GM12878 (cell line): ENCODE measurements at regions not wholly inside any gene's neighbourhood (a gene's known extent, or its start where the extent isn't known, plus 50 kb on each side); places are given as distances from the start of the nearest gene placed in this dataset.

Source experiments
- EED ChIP-seq: sonication (generic); IDR thresholded peaks from 2 replicates; pipeline ENCODE4 v1.6.1; 2016; ENCODE audit warnings: antibody characterized with exemption, low read depth
- IKZF1 ChIP-seq: fragments of 450-650 bp; conservative IDR thresholded peaks from 2 replicates; pipeline ENCODE4 v1.6.1; 2017; ENCODE audit warnings: antibody characterized with exemption, mild to moderate bottlenecking
- MEF2B ChIP-seq: fragments of 450-650 bp; IDR thresholded peaks from 2 replicates; pipeline ENCODE4 v1.6.1; 2018; ENCODE audit warnings: mild to moderate bottlenecking, moderate library complexity; ENCODE audit not compliant: partially characterized antibody, poor library complexity, severe bottlenecking
- MLLT1 ChIP-seq: fragments of 450-650 bp; IDR thresholded peaks from 2 replicates; pipeline ENCODE4 v1.6.1; 2016; ENCODE audit warnings: mild to moderate bottlenecking
- NR2C1 ChIP-seq: fragments of 450-650 bp; IDR thresholded peaks from 2 replicates; pipeline ENCODE4 v1.6.1; 2017; ENCODE audit warnings: antibody characterized with exemption, mild to moderate bottlenecking, moderate library complexity
- NRF1 ChIP-seq: conservative IDR thresholded peaks from 2 replicates; pipeline ENCODE4 v1.6.1; 2011; ENCODE audit warnings: mild to moderate bottlenecking, low read depth, low read length, improper control_type of control experiment
- SIX5 ChIP-seq: IDR thresholded peaks from 2 replicates; pipeline ENCODE4 v1.6.1; 2011; ENCODE audit warnings: mild to moderate bottlenecking, low read depth, low read length, moderate library complexity; ENCODE audit not compliant: severe bottlenecking
- SMAD5 ChIP-seq: IDR thresholded peaks from 2 replicates; pipeline ENCODE4 v1.6.1; 2016; ENCODE audit warnings: antibody characterized with exemption, low read depth
- TBL1XR1 ChIP-seq: IDR thresholded peaks from 2 replicates; pipeline ENCODE4 v1.6.1; 2012; ENCODE audit warnings: low read depth, low read length, improper control_type of control experiment
- TCF7 ChIP-seq: IDR thresholded peaks from 2 replicates; pipeline ENCODE4 v1.6.1; 2014; ENCODE audit warnings: antibody characterized with exemption, borderline replicate concordance
- ZBTB40 ChIP-seq: fragments of 450-650 bp; IDR thresholded peaks from 2 replicates; pipeline ENCODE4 v1.6.1; 2016; ENCODE audit warnings: mild to moderate bottlenecking, moderate library complexity, borderline replicate concordance
- ZNF384 ChIP-seq: IDR thresholded peaks from 2 replicates; pipeline ENCODE4 v1.6.1; 2012; ENCODE audit warnings: low read depth, mild to moderate bottlenecking, low read length, improper control_type of control experiment, borderline replicate concordance
- TF ChIP-seq, protein P1 (sequence below): fragments of 450-650 bp; IDR thresholded peaks from 2 replicates; pipeline ENCODE4 v1.6.1; 2017; ENCODE audit warnings: mild to moderate bottlenecking, moderate library complexity
- TF ChIP-seq, protein P2 (sequence below): fragments of 450-650 bp; IDR thresholded peaks from 2 replicates; pipeline ENCODE4 v1.6.1; 2017; ENCODE audit warnings: antibody characterized with exemption, mild to moderate bottlenecking, moderate library complexity
- TF ChIP-seq, protein P3 (sequence below): fragments of 450-650 bp; conservative IDR thresholded peaks from 2 replicates; pipeline ENCODE4 v1.6.1; 2017; ENCODE audit warnings: mild to moderate bottlenecking, moderate library complexity

DNA sequence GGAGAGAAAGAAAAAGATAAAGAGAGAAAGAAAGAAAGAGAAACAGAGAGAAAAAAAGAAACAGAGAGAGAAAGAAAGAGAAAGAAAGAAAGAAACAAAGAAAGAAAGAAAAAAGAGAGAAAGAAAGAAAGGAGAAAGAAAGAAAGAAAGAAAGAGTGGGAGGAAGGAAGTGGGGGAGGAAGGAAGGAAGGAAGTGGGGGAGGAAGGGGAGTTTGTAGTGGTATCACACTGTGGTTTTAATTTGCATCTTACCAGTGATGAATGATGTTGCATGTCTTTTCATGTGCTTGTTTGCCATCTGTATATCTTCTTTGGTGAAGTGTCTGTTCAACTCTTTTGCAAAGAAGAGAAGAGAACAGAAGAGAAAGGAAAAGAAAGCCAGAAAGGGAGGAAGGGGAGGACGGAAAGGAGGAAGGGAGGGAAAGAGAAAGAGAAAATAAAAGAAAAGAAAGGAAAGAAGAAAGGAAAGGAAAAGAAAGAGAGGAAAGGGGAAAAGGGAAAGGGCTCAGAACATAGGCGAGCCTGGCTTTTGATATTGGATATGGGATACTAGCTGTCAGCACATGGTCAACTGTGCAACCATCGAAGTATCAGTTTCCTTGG is 79.2 kb upstream of the FRMD4A start (continued):
- TF ChIP-seq ZBTB40, result no peak
- TF ChIP-seq, protein P1, sequence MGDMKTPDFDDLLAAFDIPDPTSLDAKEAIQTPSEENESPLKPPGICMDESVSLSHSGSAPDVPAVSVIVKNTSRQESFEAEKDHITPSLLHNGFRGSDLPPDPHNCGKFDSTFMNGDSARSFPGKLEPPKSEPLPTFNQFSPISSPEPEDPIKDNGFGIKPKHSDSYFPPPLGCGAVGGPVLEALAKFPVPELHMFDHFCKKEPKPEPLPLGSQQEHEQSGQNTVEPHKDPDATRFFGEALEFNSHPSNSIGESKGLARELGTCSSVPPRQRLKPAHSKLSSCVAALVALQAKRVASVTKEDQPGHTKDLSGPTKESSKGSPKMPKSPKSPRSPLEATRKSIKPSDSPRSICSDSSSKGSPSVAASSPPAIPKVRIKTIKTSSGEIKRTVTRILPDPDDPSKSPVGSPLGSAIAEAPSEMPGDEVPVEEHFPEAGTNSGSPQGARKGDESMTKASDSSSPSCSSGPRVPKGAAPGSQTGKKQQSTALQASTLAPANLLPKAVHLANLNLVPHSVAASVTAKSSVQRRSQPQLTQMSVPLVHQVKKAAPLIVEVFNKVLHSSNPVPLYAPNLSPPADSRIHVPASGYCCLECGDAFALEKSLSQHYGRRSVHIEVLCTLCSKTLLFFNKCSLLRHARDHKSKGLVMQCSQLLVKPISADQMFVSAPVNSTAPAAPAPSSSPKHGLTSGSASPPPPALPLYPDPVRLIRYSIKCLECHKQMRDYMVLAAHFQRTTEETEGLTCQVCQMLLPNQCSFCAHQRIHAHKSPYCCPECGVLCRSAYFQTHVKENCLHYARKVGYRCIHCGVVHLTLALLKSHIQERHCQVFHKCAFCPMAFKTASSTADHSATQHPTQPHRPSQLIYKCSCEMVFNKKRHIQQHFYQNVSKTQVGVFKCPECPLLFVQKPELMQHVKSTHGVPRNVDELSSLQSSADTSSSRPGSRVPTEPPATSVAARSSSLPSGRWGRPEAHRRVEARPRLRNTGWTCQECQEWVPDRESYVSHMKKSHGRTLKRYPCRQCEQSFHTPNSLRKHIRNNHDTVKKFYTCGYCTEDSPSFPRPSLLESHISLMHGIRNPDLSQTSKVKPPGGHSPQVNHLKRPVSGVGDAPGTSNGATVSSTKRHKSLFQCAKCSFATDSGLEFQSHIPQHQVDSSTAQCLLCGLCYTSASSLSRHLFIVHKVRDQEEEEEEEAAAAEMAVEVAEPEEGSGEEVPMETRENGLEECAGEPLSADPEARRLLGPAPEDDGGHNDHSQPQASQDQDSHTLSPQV, result no peak
- no peak for TF ChIP-seq TCF7
- TF ChIP-seq TBL1XR1, result no peak
- no peak for TF ChIP-seq EED
- no peak for TF ChIP-seq MEF2B
- peak; percentile 58 for TF ChIP-seq IKZF1
- TF ChIP-seq SIX5, result no peak
- TF ChIP-seq SMAD5, result no peak
- no peak for TF ChIP-seq NR2C1
- TF ChIP-seq MLLT1, result 0 out of 2 replicates have a peak, but pooled peaks have one; percentile 28
- TF ChIP-seq, protein P2, sequence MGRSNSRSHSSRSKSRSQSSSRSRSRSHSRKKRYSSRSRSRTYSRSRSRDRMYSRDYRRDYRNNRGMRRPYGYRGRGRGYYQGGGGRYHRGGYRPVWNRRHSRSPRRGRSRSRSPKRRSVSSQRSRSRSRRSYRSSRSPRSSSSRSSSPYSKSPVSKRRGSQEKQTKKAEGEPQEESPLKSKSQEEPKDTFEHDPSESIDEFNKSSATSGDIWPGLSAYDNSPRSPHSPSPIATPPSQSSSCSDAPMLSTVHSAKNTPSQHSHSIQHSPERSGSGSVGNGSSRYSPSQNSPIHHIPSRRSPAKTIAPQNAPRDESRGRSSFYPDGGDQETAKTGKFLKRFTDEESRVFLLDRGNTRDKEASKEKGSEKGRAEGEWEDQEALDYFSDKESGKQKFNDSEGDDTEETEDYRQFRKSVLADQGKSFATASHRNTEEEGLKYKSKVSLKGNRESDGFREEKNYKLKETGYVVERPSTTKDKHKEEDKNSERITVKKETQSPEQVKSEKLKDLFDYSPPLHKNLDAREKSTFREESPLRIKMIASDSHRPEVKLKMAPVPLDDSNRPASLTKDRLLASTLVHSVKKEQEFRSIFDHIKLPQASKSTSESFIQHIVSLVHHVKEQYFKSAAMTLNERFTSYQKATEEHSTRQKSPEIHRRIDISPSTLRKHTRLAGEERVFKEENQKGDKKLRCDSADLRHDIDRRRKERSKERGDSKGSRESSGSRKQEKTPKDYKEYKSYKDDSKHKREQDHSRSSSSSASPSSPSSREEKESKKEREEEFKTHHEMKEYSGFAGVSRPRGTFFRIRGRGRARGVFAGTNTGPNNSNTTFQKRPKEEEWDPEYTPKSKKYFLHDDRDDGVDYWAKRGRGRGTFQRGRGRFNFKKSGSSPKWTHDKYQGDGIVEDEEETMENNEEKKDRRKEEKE, result no peak
- TF ChIP-seq, protein P3, sequence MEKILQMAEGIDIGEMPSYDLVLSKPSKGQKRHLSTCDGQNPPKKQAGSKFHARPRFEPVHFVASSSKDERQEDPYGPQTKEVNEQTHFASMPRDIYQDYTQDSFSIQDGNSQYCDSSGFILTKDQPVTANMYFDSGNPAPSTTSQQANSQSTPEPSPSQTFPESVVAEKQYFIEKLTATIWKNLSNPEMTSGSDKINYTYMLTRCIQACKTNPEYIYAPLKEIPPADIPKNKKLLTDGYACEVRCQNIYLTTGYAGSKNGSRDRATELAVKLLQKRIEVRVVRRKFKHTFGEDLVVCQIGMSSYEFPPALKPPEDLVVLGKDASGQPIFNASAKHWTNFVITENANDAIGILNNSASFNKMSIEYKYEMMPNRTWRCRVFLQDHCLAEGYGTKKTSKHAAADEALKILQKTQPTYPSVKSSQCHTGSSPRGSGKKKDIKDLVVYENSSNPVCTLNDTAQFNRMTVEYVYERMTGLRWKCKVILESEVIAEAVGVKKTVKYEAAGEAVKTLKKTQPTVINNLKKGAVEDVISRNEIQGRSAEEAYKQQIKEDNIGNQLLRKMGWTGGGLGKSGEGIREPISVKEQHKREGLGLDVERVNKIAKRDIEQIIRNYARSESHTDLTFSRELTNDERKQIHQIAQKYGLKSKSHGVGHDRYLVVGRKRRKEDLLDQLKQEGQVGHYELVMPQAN, result no peak
- TF ChIP-seq ZNF384, result no peak
- TF ChIP-seq NRF1, result no peak
